Heart left ventricle (tissue), 16 donors: ENCODE measurements at regions not wholly inside any gene's neighbourhood (a gene's known extent, or its start where the extent isn't known, plus 50 kb on each side); places are given as distances from the start of the nearest gene placed in this dataset.

ENCODE experiments used
- ATAC-seq, 4 donors: fragments of 200-7000 bp; cut with Tn5 transposase; one replicate each; pipeline ENCODE4 v1.9.1; 2020 to 2022; ENCODE audit warnings: moderate library complexity in 4 of 4, mild to moderate bottlenecking in 3 of 4, moderate number of reproducible peaks in 1 of 4
- DNase-seq, 5 donors: peaks; one replicate each; pipeline ENCODE4 v3.0.0-alpha.2; 2020
- H3K27ac ChIP-seq, 12 donors: fragments of 200-600 bp; sonication (generic) in 4 of 12; one replicate each; pipeline versions ENCODE4 v1.5.0 to v1.8.0; 2016 to 2022; ENCODE audit warnings: mild to moderate bottlenecking in 2 of 12
- H3K27me3 ChIP-seq, 9 donors: fragments of 200-600 bp; sonication (generic) in 2 of 9; one replicate each; pipeline versions ENCODE4 v1.5.1 to v1.8.0; 2016 to 2022; ENCODE audit warnings: mild to moderate bottlenecking in 3 of 9
- H3K36me3 ChIP-seq, 9 donors: fragments of 200-600 bp; sonication (generic) in 2 of 9; one replicate each; pipeline versions ENCODE4 v1.5.0 to v1.8.0; 2018 to 2022; ENCODE audit warnings: mild to moderate bottlenecking in 2 of 9
- H3K4me1 ChIP-seq, 12 donors: fragments of 200-600 bp; sonication (generic) in 4 of 12; one replicate each; pipeline versions ENCODE4 v1.5.0 to v1.8.0; 2016 to 2022; ENCODE audit warnings: mild to moderate bottlenecking in 3 of 12
- H3K4me3 ChIP-seq, 12 donors: fragments of 200-600 bp; sonication (generic) in 4 of 12; one replicate each; pipeline versions ENCODE4 v1.5.0 to v1.8.0; 2017 to 2022; ENCODE audit warnings: mild to moderate bottlenecking in 9 of 12, moderate library complexity in 4 of 12
- H3K9me3 ChIP-seq, 12 donors: fragments of 200-600 bp; sonication (generic) in 4 of 12; one replicate each; pipeline versions ENCODE4 v1.5.0 to v1.8.0; 2016 to 2022; ENCODE audit warnings: mild to moderate bottlenecking in 1 of 12
- CTCF ChIP-seq, 12 donors: fragments of 200-600 bp; sonication (generic) in 4 of 12; IDR thresholded peaks; one replicate each; pipeline versions ENCODE4 v1.5.0 to v1.8.0; 2018 to 2022; ENCODE audit warnings: antibody characterized with exemption in 12 of 12, mild to moderate bottlenecking in 5 of 12
- POLR2A ChIP-seq, 2 donors: fragments of 450-650 bp; IDR thresholded peaks; one replicate each; pipeline ENCODE4 v1.6.1; 2017; ENCODE audit warnings: antibody characterized with exemption in 2 of 2, mild to moderate bottlenecking in 2 of 2, moderate library complexity in 2 of 2
- WGBS, 4 donors: extraction: QIAGEN DNeasy Blood & Tissue Kit in 2 of 4; methylation state at CpG; one replicate each; pipeline versions ENCODE4 v1.1.5 to v1.1.7; 2013 to 2018; 5-methylcytosine and 5-hydroxymethylcytosine counted together
- intact Hi-C, 10 donors: fragments of 100-400 bp; cut with DNase I; formaldehyde crosslinking; loops; one replicate each; pipeline versions ENCODE4 v1.11.1 to v1.14.2; 2022
- donor health status: ischemic (EF 13 %, LVEDD 7.1; RV severe dilation, severe dysfunction).
- donor health status: healthy with polysubstance abuse.
- donor health status: DM: no; HTN: yes; CAD: no.
- donor health status: DM: no; HTN: no; CAD: no.
- donor health status: ischemic (EF 25% LVEDD 6.9; RV normal size, moderate dysfunction).
- donor health status: ischemic (EF 25% LVEDD 5.7; RV mildly dilated, moderate dysfunction).
- donor health status: healthy.
- donor health status: DM: yes; HTN: yes; CAD: no.
- donor health status: ischemic (EF 35%, LVEDD 5.7; RV mildly dilated, moderate dysfunction).
- donor health status: nonischemic (EF 11% LVEDD 7.7; RV severe dilation, severe dysfunction).
- donor health status: DM: yes; HTN: yes; CAD: no.
- donor health status: PGD.
- donor health status: ischemic (EF 29% LVEDD 5.4; RV normal size, mild dysfunction).
- donor health status: nonischemic (EF 23%, LVEDD 6.1; RV moderate dilation, normal function).

- H3K36me3 ChIP-seq = no peaks in the 10 kb centered on the region
- H3K4me3 ChIP-seq = no peak overlapping the region
- no peak overlapping the region for H3K27ac ChIP-seq
- WGBS, 4 donors = 68 to 88% (median 77%) methylated on average over 2 of the region's 2 CpGs
- peaks cover 0 to 4% (median 0%) of the 10 kb centered on the region in 12 donors for H3K4me1 ChIP-seq
- intact Hi-C loops = no loop called here
- H3K27me3 ChIP-seq = no peaks in the 10 kb centered on the region
- no peak for TF ChIP-seq CTCF (IDR thresholded peaks at IDR 0.05)
- no peak for TF ChIP-seq POLR2A (IDR thresholded peaks at IDR 0.05)
- ATAC-seq (no peak), DNase-seq (no peak)
- H3K9me3 ChIP-seq = peaks cover 0 to 5% (median 0%) of the 10 kb centered on the region in 12 donors
These were observed 144.3 kb upstream of the MTAP start for GRCh38 chr9:21657966-21658667.

GRCh38 chr9:21660976-21661375 is 141.5 kb upstream of the MTAP start:
- Histone ChIP-seq H3K4me3 (no peak overlapping the region), H3K9me3 (peaks cover 0 to 5% (median 0%) of the 10 kb centered on the region in 12 donors), H3K4me1 (peaks cover 0 to 3% (median 0%) of the 10 kb centered on the region in 12 donors), H3K27me3 (no peaks in the 10 kb centered on the region), H3K27ac (no peak overlapping the region), H3K36me3 (no peaks in the 10 kb centered on the region)
- TF ChIP-seq CTCF (IDR thresholded peaks at IDR 0.05) (no peak), POLR2A (IDR thresholded peaks at IDR 0.05) (no peak)
- ATAC-seq (no peak), DNase-seq (no peak)
- intact Hi-C loops = no loop called here

- Histone ChIP-seq H3K4me1 (no peaks in the 10 kb centered on the region), H3K4me3 (no peak overlapping the region), H3K36me3 (no peaks in the 10 kb centered on the region), H3K9me3 (peaks cover 0 to 5% (median 0%) of the 10 kb centered on the region in 12 donors), H3K27ac (no peak overlapping the region), H3K27me3 (no peaks in the 10 kb centered on the region)
- intact Hi-C loops = no loop called here
- ATAC-seq (no peak), DNase-seq (no peak)
- TF ChIP-seq POLR2A (IDR thresholded peaks at IDR 0.05) (no peak), CTCF (IDR thresholded peaks at IDR 0.05) (no peak)
These were observed 140.8 kb upstream of the MTAP start for GRCh38 chr9:21661626-21662025.

GRCh38 chr9:21668516-21668915 is 133.9 kb upstream of the MTAP start:
- Histone ChIP-seq H3K27ac (no peak overlapping the region), H3K27me3 (no peaks in the 10 kb centered on the region), H3K36me3 (no peaks in the 10 kb centered on the region), H3K4me1 (no peaks in the 10 kb centered on the region), H3K4me3 (no peak overlapping the region), H3K9me3 (no peaks in the 10 kb centered on the region)
- DNase-seq (no peak), ATAC-seq (no peak)
- 56 to 71% (median 62%) methylated on average over 3 of the region's 3 CpGs for WGBS, 4 donors
- intact Hi-C loops = no loop called here
- TF ChIP-seq CTCF (IDR thresholded peaks at IDR 0.05) (no peak), POLR2A (IDR thresholded peaks at IDR 0.05) (no peak)
